IMR-90 (cell line): ENCODE measurements at regions not wholly inside any gene's neighbourhood (a gene's known extent, or its start where the extent isn't known, plus 50 kb on each side); places are given as distances from the start of the nearest gene placed in this dataset.

Experiments used
- CHD1 ChIP-seq: IDR thresholded peaks from 2 replicates; pipeline ENCODE4 v1.6.1; 2012; ENCODE audit warnings: low read depth, low read length, improper control_type of control experiment
- CTCF ChIP-seq: conservative IDR thresholded peaks from 2 replicates; pipeline ENCODE4 v1.5.1; 2012; ENCODE audit warnings: mild to moderate bottlenecking, low read depth, low read length, improper control_type of control experiment
- POLR2A ChIP-seq: IDR thresholded peaks from 2 replicates; pipeline ENCODE4 v1.6.1; 2012; ENCODE audit warnings: mild to moderate bottlenecking, low read depth, low read length
- RAD21 ChIP-seq: IDR thresholded peaks from 2 replicates; pipeline ENCODE4 v1.6.1; 2012; ENCODE audit warnings: low read length, improper control_type of control experiment
- RCOR1 ChIP-seq: IDR thresholded peaks from 2 replicates; pipeline ENCODE4 v1.6.1; 2012; ENCODE audit warnings: mild to moderate bottlenecking, low read length, improper control_type of control experiment; ENCODE audit not compliant: insufficient replicate concordance
- USF2 ChIP-seq: fragments of 150-350 bp; IDR thresholded peaks from 2 replicates; pipeline ENCODE4 v1.6.1; 2017; ENCODE audit warnings: mild to moderate bottlenecking, antibody characterized with exemption, low read length, low read depth

GRCh38 chr2:41119489-41119888 lies 667.6 kb upstream of the SLC8A1 start:
- TF ChIP-seq RAD21, result no peak
- TF ChIP-seq CTCF, result no peak
- TF ChIP-seq RCOR1, result no peak
- no peak for TF ChIP-seq USF2
- TF ChIP-seq CHD1, result no peak
- no peak for TF ChIP-seq POLR2A
